GM04504 (cell line): ENCODE measurements at regions not wholly inside any gene's neighbourhood (a gene's known extent, or its start where the extent isn't known, plus 50 kb on each side); places are given as distances from the start of the nearest gene placed in this dataset.
"Not testable (repeated sequence)": the region's sequence is repeated elsewhere in the genome, so short reads cannot be mapped to it uniquely, and the experiment has no call there.

Source experiments
- DNase-seq: peaks from one replicate; pipeline ENCODE4 v3.0.0-alpha.2; 2012; ENCODE audit warnings: low read depth

GRCh38 chr3:163548015-163548414 is 1530.3 kb downstream of the SI start:
- DNase-seq, result no peak

- no peak for DNase-seq
Observed at GRCh38 chr3:163547014-163547685, 1531.1 kb downstream of the SI start.

DNA sequence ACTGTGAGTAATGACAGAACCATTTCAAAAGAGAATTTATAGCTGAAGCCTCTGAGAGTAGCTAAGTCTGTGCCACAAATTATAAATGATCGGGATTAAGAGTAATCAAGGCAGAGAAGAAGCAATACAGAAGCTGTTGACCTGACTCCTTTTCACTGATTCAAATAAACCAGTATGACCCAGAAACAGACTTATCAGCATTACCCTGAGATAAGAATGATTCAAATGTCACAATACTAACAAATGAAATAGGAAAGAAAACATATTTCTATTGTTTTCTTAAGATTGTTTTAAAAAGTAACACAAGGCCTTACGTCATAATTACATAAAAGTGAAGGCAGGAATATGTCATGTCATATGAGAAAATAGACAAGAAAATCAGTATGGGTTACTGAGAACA is 1534.6 kb downstream of the SI start:
- DNase-seq, result no peak

DNA sequence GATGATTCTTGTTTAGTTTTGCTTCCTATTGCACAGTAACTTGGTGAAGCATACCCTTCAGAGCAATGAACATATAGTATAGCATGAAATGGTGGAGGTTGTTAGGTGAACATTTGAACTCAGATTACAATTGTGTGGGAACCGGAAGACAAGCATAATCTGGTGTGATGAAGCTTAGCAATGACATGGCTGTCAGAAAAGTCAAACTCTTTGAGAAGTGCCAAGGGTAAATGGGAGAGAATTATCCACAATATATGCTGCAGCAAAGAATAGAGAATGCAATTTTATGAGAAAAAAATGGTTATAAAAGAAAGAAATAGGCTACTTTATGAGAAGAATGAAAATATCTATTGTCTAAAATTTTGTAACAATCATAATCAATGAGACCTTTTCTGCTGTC is 1536.7 kb downstream of the SI start:
- no peak for DNase-seq

DNA sequence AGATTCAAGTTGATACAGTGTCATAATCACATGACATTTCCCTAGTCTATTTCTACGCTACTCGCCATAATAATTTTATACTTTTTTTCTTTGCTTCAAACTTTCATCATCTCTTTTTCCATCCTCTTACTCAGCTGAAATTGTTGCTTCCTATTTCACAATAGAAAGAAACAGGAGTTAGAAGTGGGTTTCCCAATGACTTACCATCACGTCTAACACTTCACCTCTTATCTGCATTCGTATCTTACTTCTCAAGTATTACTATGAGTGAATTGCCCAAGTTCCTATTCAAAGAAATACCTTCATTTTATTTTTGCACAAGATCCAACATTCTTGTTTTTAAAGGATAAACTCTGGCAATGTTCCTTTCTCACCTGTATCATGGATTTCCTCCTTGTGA is 1539.9 kb downstream of the SI start:
- no peak for DNase-seq

- DNase-seq, result no peak
Observed at GRCh38 chr3:163533381-163533780, 1544.9 kb downstream of the SI start.

- DNase-seq, result no peak
Observed at GRCh38 chr3:163523375-163523774, 1554.9 kb downstream of the SI start.

GRCh38 chr3:163521261-163521660 is 1557.0 kb downstream of the SI start:
- no peak for DNase-seq

DNA sequence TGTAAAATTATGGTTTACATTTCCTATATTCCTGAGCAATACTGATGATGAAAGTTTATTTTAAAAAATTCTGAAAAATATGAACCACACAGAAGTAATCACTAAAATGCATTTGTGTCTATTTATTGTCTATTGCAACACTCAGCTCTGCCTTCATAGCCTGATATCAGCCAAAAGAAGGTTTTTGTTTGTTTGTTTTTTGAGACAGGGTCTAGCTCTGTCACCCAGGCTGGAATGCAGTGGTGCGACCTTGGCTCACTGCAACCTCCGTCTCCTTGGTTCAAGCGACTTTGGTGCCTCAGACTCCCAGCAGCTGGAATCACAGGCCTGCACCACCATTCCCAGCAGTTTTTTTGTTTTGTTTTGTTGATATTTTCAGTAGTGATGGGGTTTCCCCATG is 1560.2 kb downstream of the SI start:
- DNase-seq, result no peak

- no peak for DNase-seq
Observed at GRCh38 chr3:163513149-163513657, 1565.1 kb downstream of the SI start.

GRCh38 chr3:163508206-163508605 is 1570.1 kb downstream of the SI start:
- no peak for DNase-seq

DNA sequence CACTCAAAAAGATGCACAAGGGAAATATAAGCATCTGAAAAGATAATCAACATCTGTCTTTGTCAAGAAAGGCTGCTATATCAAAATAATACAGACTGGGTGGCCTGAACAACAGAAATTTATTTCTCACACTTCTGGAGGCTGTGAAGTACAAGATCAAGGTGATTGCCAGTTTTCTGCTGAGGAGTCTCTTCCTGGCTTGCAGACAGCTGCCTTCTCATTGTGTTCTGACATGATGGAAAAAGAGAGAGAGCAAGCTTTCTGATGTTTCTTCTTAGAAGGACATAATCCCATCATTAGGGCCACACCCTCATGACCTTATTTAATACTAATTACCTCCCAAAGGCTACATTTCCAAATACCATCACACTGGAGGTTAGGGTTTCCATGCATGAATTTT is 1573.3 kb downstream of the SI start:
- DNase-seq, result no peak

DNA sequence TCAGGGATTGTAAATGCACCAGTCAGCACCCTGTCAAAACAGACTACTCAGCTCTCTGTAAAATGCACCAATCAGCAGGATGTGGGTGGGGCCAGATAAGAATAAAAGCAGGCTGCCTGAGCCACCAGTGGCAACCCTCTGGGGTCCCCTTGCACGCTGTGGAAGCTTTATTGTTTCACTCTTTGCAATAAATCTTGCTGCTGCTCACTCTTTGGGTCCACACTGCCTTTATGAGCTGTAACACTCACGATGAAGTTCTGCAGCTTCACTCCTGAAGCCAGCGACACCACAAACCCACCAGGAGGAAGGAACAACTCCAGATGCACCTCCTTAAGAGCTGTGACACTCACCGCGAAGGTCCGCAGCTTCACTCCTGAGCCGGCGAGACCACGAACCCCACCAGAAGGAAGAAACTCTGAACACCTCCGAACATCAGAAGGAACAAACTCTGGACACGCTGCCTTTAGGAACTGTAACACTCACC is 1578.5 kb downstream of the SI start:
- not testable (repeated sequence) for DNase-seq

DNA sequence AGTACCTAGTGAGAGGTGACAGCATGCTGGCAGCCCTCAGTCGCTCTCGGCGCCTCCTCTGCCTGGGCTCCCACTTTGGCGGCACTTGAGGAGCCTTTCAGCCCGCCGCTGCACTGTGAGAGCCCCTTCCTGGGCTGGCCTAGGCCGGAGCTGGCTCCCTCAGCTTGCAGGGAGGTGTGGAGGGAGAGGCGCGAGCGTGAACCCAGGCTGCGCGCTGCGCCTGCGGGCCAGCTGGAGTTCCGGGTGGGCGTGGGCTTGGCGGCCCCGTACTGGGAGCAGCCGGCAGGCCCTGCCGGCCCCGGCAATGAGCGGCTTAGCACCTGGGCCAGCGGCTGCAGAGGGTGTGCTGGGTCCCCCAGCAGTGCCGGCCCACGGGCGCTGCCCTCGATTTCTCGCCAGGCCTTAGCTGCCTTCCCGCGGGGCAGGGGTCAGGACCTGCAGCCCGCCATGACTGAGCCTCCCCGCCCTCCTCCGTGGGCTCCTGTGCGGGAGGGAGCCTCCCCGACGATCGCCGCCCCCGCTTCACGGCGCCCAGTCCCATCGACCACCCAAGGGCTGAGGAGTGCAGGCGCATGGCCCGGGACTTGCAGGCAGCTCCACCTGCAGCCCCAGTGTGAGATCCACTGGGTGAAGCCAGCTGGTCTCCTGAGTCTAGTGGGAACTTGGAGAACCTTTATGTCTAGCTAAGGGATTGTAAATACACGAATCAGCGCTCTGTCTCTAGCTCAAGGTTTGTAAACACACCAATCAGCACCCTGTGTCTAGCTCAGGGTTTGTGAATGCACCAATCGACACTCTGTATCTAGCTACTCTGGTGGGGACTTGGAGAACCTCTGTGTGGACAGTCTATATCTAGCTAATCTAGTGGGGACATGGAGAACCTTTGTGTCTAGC is 1579.2 kb downstream of the SI start:
- DNase-seq, result not testable (repeated sequence)

DNA sequence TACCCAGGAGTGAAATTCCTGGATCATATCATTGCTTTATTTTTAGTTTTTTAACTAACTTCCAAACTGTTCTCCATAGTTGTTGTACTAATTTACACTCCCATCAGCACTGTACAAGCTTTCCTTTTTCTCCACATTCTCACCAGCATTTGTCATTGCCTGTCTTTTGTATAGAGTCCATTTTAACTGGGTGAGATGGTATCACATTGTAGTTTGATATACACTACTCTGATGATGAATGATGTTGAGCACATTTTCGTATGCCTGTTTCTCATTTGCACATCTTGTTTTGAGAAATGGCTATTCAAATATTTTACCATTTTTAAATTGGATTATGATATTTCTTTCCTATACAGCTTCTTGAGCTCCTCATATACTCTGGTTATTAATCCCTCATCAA is 1586.6 kb downstream of the SI start:
- no peak for DNase-seq

DNA sequence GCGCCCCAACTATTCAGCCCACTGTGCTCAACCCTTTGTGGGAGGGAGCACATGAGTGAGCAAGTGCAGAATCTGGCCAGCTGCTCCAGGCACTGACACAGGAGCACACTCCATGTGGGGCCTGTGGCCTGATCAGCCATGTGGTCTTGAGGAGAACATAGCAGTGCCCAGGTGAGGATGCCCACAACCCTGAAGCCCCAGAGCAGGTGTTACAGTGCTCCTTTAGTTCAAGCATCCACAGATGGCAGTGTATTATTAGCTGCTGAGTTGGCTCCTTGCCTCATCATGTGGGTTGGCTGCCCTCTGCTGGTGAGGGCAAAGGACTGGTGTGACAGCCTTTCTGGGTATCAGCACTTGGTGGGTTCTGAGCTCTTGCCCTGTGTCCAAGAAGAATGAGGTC is 1588.2 kb downstream of the SI start:
- DNase-seq, result peak; percentile 2

- DNase-seq, result no peak
Observed at GRCh38 chr3:163482695-163483094, 1595.6 kb downstream of the SI start.

GRCh38 chr3:163481738-163482137 is 1596.6 kb downstream of the SI start:
- DNase-seq, result no peak

GRCh38 chr3:163476179-163476578 is 1602.1 kb downstream of the SI start:
- no peak for DNase-seq

DNA sequence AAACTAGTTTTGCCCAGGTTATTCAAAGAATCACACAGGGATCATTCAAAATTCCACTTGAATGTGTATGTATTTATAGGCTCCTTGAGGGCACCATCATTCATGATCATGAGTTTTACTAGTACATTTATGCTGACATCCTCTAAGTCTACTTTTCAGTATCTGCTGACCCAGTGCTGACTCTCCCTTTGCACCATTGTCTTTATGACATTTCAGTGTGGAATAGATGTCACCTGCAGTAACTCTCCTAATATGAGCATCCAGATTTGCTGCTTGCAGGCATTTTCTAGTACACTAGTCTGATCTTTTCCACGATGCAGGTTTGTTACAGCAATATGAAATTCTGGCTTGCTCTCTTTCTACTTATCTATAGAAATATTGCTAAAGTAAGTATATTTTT is 1603.5 kb downstream of the SI start:
- no peak for DNase-seq

DNA sequence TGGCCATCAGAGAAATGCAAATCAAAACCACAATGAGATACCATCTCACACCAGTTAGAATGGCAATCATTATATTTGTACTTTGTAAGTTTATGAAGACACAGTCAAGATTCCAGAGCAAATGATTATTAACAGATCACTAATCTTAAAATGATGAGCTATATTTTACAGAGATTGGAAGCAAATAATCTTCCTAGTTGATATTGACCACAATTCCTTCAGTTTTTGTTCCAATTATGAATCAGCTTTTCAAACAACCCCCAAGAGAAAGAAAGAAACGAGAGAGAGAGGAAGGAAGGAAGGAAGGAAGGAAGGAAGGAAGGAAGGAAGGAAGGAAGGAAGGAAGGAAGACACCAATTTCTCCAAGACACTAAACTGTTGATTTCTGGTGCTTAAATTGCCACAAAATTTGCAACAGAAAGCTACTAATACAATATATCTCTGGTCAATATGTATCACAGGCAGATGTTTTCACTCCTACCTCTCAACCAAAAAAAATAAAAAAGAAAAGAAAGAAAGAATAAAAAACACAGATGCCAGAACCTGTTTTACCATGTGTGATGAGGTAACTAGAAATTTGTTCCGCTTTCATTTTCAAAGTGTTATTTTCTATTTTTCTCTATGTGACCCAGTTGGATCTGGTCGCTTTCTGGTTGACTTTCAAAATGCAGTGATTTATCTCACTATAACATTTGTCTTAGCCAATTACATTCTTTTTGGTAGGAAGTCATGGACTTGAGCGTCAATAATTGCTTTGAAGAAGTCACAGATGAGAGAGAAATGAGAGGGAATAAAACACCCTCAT is 1609.6 kb downstream of the SI start:
- DNase-seq, result no peak

DNA sequence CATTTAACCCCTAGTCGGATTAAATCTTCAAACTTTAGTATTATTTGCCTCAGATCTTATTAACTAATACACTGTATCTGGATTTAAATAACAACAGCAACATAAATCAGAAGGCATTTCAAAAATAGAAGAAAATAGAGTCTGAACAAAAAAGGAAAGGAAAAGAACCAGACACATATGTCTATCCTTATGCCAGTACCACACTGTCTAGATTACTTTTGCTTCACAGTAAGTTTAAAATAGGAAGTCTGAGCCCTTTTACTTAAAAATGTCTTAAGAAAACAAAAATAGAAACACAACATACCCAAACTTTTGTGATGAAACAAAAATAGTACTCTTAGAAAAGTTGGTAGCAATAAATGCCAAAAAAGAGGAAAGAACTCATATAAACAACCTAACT is 1615.8 kb downstream of the SI start:
- no peak for DNase-seq
